Epithelial cell of prostate (primary cell): ENCODE measurements at regions not wholly inside any gene's neighbourhood (a gene's known extent, or its start where the extent isn't known, plus 50 kb on each side); places are given as distances from the start of the nearest gene placed in this dataset.
"Not testable (repeated sequence)": the region's sequence is repeated elsewhere in the genome, so short reads cannot be mapped to it uniquely, and the experiment has no call there.

Experiments used
- DNase-seq: peaks from one replicate; pipeline ENCODE4 v3.0.0-alpha.2; 2011; ENCODE audit warnings: low read depth, low spot score
- H3K27ac ChIP-seq: fragments of 450-650 bp; 2 replicates; pipeline ENCODE4 v1.5.1; 2017; ENCODE audit warnings: mild to moderate bottlenecking

- no peak for DNase-seq
- no peak overlapping the region for H3K27ac ChIP-seq
Measured at GRCh38 chr21:22351076-22351475, 1352.9 kb downstream of the NCAM2 start.

GRCh38 chr21:22352088-22352487 is 1353.9 kb downstream of the NCAM2 start:
- no peak for DNase-seq
- H3K27ac ChIP-seq = no peak overlapping the region

- DNase-seq = no peak
Measured at GRCh38 chr21:22355949-22356348, 1357.7 kb downstream of the NCAM2 start.

GRCh38 chr21:22356663-22357062 is 1358.5 kb downstream of the NCAM2 start:
- DNase-seq = no peak

More at GRCh38 chr21:22355949-22356348, 1357.7 kb downstream of the NCAM2 start:
- H3K27ac ChIP-seq = no peak overlapping the region

GRCh38 chr21:22359599-22359998 is 1361.4 kb downstream of the NCAM2 start:
- H3K27ac ChIP-seq, DNase-seq: not testable (repeated sequence)

More at GRCh38 chr21:22356663-22357062, 1358.5 kb downstream of the NCAM2 start:
- no peak overlapping the region for H3K27ac ChIP-seq

GRCh38 chr21:22363504-22363903 is 1365.3 kb downstream of the NCAM2 start:
- DNase-seq = no peak
- H3K27ac ChIP-seq = no peak overlapping the region

GRCh38 chr21:22364163-22364562 is 1366.0 kb downstream of the NCAM2 start:
- no peak overlapping the region for H3K27ac ChIP-seq
- DNase-seq = no peak

GRCh38 chr21:22374218-22374969 is 1376.2 kb downstream of the NCAM2 start:
- H3K27ac ChIP-seq = no peak overlapping the region
- no peak for DNase-seq

- not testable (repeated sequence) for H3K27ac ChIP-seq, DNase-seq
Measured at GRCh38 chr21:22377795-22378194, 1379.6 kb downstream of the NCAM2 start.

GRCh38 chr21:22393324-22393723 is 1395.1 kb downstream of the NCAM2 start:
- no peak overlapping the region for H3K27ac ChIP-seq
- DNase-seq = no peak

- H3K27ac ChIP-seq = no peak overlapping the region
- no peak for DNase-seq
Measured at GRCh38 chr21:22395965-22396364, 1397.8 kb downstream of the NCAM2 start.

- DNase-seq = no peak
- no peak overlapping the region for H3K27ac ChIP-seq
Measured at GRCh38 chr21:22399681-22400514, 1401.7 kb downstream of the NCAM2 start.

- H3K27ac ChIP-seq = no peak overlapping the region
- no peak for DNase-seq
Measured at GRCh38 chr21:22409571-22409970, 1411.4 kb downstream of the NCAM2 start.

- H3K27ac ChIP-seq = no peak overlapping the region
- DNase-seq = no peak
Measured at GRCh38 chr21:22416555-22416954, 1418.3 kb downstream of the NCAM2 start.

GRCh38 chr21:22421416-22422180 is 1423.4 kb downstream of the NCAM2 start:
- DNase-seq = no peak
- H3K27ac ChIP-seq = no peak overlapping the region

GRCh38 chr21:22438428-22439086 is 1440.3 kb downstream of the NCAM2 start:
- no peak for DNase-seq

GRCh38 chr21:22444990-22445389 is 1446.8 kb downstream of the NCAM2 start:
- DNase-seq = no peak
- H3K27ac ChIP-seq = no peak overlapping the region

More at GRCh38 chr21:22438428-22439086, 1440.3 kb downstream of the NCAM2 start:
- H3K27ac ChIP-seq = no peak overlapping the region

- H3K27ac ChIP-seq = no peak overlapping the region
- DNase-seq = no peak
Measured at GRCh38 chr21:22450507-22450906, 1452.3 kb downstream of the NCAM2 start.

GRCh38 chr21:22456241-22456640 is 1458.0 kb downstream of the NCAM2 start:
- H3K27ac ChIP-seq = no peak overlapping the region
- DNase-seq = no peak

- H3K27ac ChIP-seq = no peak overlapping the region
- no peak for DNase-seq
Measured at GRCh38 chr21:22468893-22469292, 1470.7 kb downstream of the NCAM2 start.
